ENCODE measurements at regions not wholly inside any gene's neighbourhood (a gene's known extent, or its start where the extent isn't known, plus 50 kb on each side); places are given as distances from the start of the nearest gene placed in this dataset.

- DNase-seq = no peak
- Histone ChIP-seq H3K4me1 (no peaks in the 10 kb centered on the region), H3K27ac (no peak overlapping the region), H3K36me3 (no peaks in the 10 kb centered on the region), H3K27me3 (no peaks in the 10 kb centered on the region), H3K4me3 (no peak overlapping the region), H3K9me3 (no peaks in the 10 kb centered on the region)
- no peak for ATAC-seq
- in situ Hi-C loops (cut with MboI; ENCODE audit: low sequenced_read_pairs in 4 of 4) (no loop called here), intact Hi-C loops (cut with DNase I; ENCODE audit: low total_unique reads) (no loop called here)
- TF ChIP-seq POLR2A (IDR thresholded peaks at IDR 0.05) (no peak), CTCF (IDR thresholded peaks at IDR 0.05 in 4 of 5, conservative IDR thresholded peaks at IDR 0.05 in 1 of 5) (no peak)
These were observed 268.3 kb upstream of the RBMY1B start for GRCh38 chrY:21242793-21243192.

- DNase-seq = no peak
These were observed 264.4 kb upstream of the RBMY1B start for GRCh38 chrY:21246780-21247179.

GRCh38 chrY:21248591-21248990, 262.5 kb upstream of the RBMY1B start:
- H3K4me1 ChIP-seq = no peaks in the 10 kb centered on the region
- H3K9me3 ChIP-seq = no peaks in the 10 kb centered on the region
- no peaks in the 10 kb centered on the region for H3K36me3 ChIP-seq
- no peak for TF ChIP-seq CTCF (IDR thresholded peaks at IDR 0.05 in 4 of 5, conservative IDR thresholded peaks at IDR 0.05 in 1 of 5)
- no peak for TF ChIP-seq POLR2A (IDR thresholded peaks at IDR 0.05)
- ATAC-seq (no peak), DNase-seq (no peak)
- in situ Hi-C loops (cut with MboI; ENCODE audit: low sequenced_read_pairs in 4 of 4) (no loop called here), intact Hi-C loops (cut with DNase I; ENCODE audit: low total_unique reads) (no loop called here)
- H3K4me3 ChIP-seq = no peak overlapping the region
- H3K27ac ChIP-seq = no peak overlapping the region
- no peaks in the 10 kb centered on the region for H3K27me3 ChIP-seq

More at GRCh38 chrY:21246780-21247179, 264.4 kb upstream of the RBMY1B start:
- no peaks in the 10 kb centered on the region for H3K9me3 ChIP-seq
- TF ChIP-seq CTCF (IDR thresholded peaks at IDR 0.05 in 4 of 5, conservative IDR thresholded peaks at IDR 0.05 in 1 of 5) (no peak), POLR2A (IDR thresholded peaks at IDR 0.05) (no peak)
- H3K27ac ChIP-seq = no peak overlapping the region
- no peaks in the 10 kb centered on the region for H3K27me3 ChIP-seq
- intact Hi-C loops (cut with DNase I; ENCODE audit: low total_unique reads) (no loop called here), in situ Hi-C loops (cut with MboI; ENCODE audit: low sequenced_read_pairs in 4 of 4) (no loop called here)
- H3K4me3 ChIP-seq = no peak overlapping the region
- no peaks in the 10 kb centered on the region for H3K4me1 ChIP-seq
- no peaks in the 10 kb centered on the region for H3K36me3 ChIP-seq
- no peak for ATAC-seq

GRCh38 chrY:21253455-21254248, 257.5 kb upstream of the RBMY1B start:
- in situ Hi-C loops (cut with MboI; ENCODE audit: low sequenced_read_pairs in 4 of 4) (no loop called here), intact Hi-C loops (cut with DNase I; ENCODE audit: low total_unique reads) (no loop called here)
- H3K4me3 ChIP-seq = no peak overlapping the region
- no peak for DNase-seq
- H3K36me3 ChIP-seq = no peaks in the 10 kb centered on the region
- TF ChIP-seq POLR2A (IDR thresholded peaks at IDR 0.05) (no peak), CTCF (IDR thresholded peaks at IDR 0.05 in 4 of 5, conservative IDR thresholded peaks at IDR 0.05 in 1 of 5) (no peak)
- ATAC-seq = no peak
- no peak overlapping the region for H3K27ac ChIP-seq
- H3K4me1 ChIP-seq = no peaks in the 10 kb centered on the region
- no peaks in the 10 kb centered on the region for H3K27me3 ChIP-seq
- no peaks in the 10 kb centered on the region for H3K9me3 ChIP-seq

GRCh38 chrY:21254476-21254875, 256.7 kb upstream of the RBMY1B start:
- Histone ChIP-seq H3K9me3 (no peaks in the 10 kb centered on the region), H3K36me3 (no peaks in the 10 kb centered on the region), H3K27ac (no peak overlapping the region), H3K27me3 (no peaks in the 10 kb centered on the region), H3K4me3 (no peak overlapping the region), H3K4me1 (no peaks in the 10 kb centered on the region)
- ATAC-seq (no peak), DNase-seq (no peak)
- intact Hi-C loops (cut with DNase I; ENCODE audit: low total_unique reads) = no loop called here
- in situ Hi-C loops (cut with MboI; ENCODE audit: low sequenced_read_pairs in 4 of 4) = no loop called here
- TF ChIP-seq POLR2A (IDR thresholded peaks at IDR 0.05) (no peak), CTCF (IDR thresholded peaks at IDR 0.05 in 4 of 5, conservative IDR thresholded peaks at IDR 0.05 in 1 of 5) (no peak)
